ENCODE measurements at regions not wholly inside any gene's neighbourhood (a gene's known extent, or its start where the extent isn't known, plus 50 kb on each side); places are given as distances from the start of the nearest gene placed in this dataset.

DNA sequence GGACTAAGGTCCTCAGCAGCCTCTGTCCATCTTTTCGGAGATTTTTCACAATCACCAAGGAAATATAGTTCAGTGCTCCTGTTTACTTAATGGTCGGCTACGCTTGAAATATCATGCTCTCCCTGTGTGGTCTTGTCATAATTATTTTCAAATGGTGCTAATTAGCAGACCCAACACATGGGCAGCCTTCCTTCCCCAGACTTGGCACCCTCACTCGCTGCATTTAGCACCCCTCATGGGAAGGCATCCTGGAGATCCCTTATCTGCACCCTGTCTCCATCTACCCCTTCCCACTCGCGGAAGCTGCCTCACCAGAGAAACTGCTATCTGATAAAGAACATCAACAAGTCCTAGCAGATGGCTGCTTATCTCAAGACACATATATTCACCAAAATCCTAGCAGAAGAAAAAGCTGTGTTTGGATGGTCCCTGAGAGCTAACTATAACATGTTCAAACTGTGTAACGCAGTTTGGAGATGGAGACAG is 131.0 kb upstream of the ESR1 start:
- TF ChIP-seq, protein P1, sequence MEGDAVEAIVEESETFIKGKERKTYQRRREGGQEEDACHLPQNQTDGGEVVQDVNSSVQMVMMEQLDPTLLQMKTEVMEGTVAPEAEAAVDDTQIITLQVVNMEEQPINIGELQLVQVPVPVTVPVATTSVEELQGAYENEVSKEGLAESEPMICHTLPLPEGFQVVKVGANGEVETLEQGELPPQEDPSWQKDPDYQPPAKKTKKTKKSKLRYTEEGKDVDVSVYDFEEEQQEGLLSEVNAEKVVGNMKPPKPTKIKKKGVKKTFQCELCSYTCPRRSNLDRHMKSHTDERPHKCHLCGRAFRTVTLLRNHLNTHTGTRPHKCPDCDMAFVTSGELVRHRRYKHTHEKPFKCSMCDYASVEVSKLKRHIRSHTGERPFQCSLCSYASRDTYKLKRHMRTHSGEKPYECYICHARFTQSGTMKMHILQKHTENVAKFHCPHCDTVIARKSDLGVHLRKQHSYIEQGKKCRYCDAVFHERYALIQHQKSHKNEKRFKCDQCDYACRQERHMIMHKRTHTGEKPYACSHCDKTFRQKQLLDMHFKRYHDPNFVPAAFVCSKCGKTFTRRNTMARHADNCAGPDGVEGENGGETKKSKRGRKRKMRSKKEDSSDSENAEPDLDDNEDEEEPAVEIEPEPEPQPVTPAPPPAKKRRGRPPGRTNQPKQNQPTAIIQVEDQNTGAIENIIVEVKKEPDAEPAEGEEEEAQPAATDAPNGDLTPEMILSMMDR (IDR thresholded peaks at IDR 0.05; ENCODE audit: insufficient read depth, low read length, poor library complexity, severe bottlenecking): no peak
- TF ChIP-seq EZH2phosphoT487 (conservative IDR thresholded peaks at IDR 0.05; ENCODE audit: low read length): no peak

Measured in SU-DHL-6 (cell line).